Calu3 (cell line): ENCODE measurements at regions not wholly inside any gene's neighbourhood (a gene's known extent, or its start where the extent isn't known, plus 50 kb on each side); places are given as distances from the start of the nearest gene placed in this dataset.
A peak's percentile ranks its signal among the peaks of the same experiment; 100 is the strongest.

Experiments used
- BruUV-seq: library from RNA; stranded (reverse); fragments of 400-500 nt; replicated peaks from 2 replicates; lab custom pipeline; 2021; lab: Mats Ljungman, UMichigan
- CTCF ChIA-PET: fragments of 300-600 bp; sonication (Branson Sonifier 250); formaldehyde crosslinking; loops from one replicate; lab custom pipeline; 2022; ENCODE audit warnings: antibody characterized with exemption; lab: Charles Lee
- DNase-seq: peaks from one replicate; pipeline ENCODE4 v3.0.0; 2022
- H3K27ac Mint-ChIP-seq: one replicate; pipeline ENCODE4 v1.8.0; 2022; ENCODE audit warnings: mixed read lengths; ENCODE audit not compliant: unreplicated experiment
- H3K27me3 Mint-ChIP-seq: one replicate; pipeline ENCODE4 v1.8.0; 2022; ENCODE audit warnings: mixed read lengths; ENCODE audit not compliant: unreplicated experiment
- H3K36me3 Mint-ChIP-seq: one replicate; pipeline ENCODE4 v1.8.0; 2022; ENCODE audit warnings: mild to moderate bottlenecking, moderate library complexity, mixed read lengths; ENCODE audit not compliant: insufficient read depth, unreplicated experiment
- H3K4me1 Mint-ChIP-seq: one replicate; pipeline ENCODE4 v1.8.0; 2022; ENCODE audit warnings: mild to moderate bottlenecking, low read depth, mixed read lengths; ENCODE audit not compliant: unreplicated experiment
- H3K4me3 Mint-ChIP-seq: one replicate; pipeline ENCODE4 v1.8.0; 2022; ENCODE audit warnings: mild to moderate bottlenecking, low read depth, moderate library complexity, mixed read lengths; ENCODE audit not compliant: unreplicated experiment
- H3K9me3 Mint-ChIP-seq: one replicate; pipeline ENCODE4 v1.8.0; 2022; ENCODE audit warnings: low read depth, mixed read lengths; ENCODE audit not compliant: unreplicated experiment
- CTCF ChIP-seq: fragments of 200-600 bp; IDR thresholded peaks from one replicate; pipeline ENCODE4 v1.8.0; 2022; ENCODE audit warnings: antibody characterized with exemption; ENCODE audit not compliant: unreplicated experiment
- intact Hi-C: fragments of 100-400 bp; cut with micrococcal nuclease; formaldehyde crosslinking; loops from one replicate; pipeline ENCODE4 v1.10.0; 2022; ENCODE audit not compliant: unreplicated experiment

GRCh38 chr18:7307030-7307429 lies 76.1 kb downstream of the LRRC30 start:
- Mint-ChIP-seq H3K4me3 (no peak overlapping the region), H3K27ac (no peak overlapping the region), H3K9me3 (peaks cover 6% of the 10 kb centered on the region), H3K36me3 (no peaks in the 10 kb centered on the region), H3K27me3 (peaks cover 16% of the 10 kb centered on the region), H3K4me1 (no peaks in the 10 kb centered on the region)
- no TSS peak for BruUV-seq
- intact Hi-C loops = no loop called here
- no peak for TF ChIP-seq CTCF
- DNase-seq = no peak
- CTCF ChIA-PET = no interaction called here

GRCh38 chr18:7307526-7307925 lies 76.6 kb downstream of the LRRC30 start:
- intact Hi-C loops = no loop called here
- CTCF ChIA-PET = no interaction called here
- no peak overlapping the region for H3K4me3 Mint-ChIP-seq

GRCh38 chr18:7317804-7318231 lies 86.9 kb downstream of the LRRC30 start:
- no peaks in the 10 kb centered on the region for H3K4me1 Mint-ChIP-seq
- TF ChIP-seq CTCF = no peak
- no peaks in the 10 kb centered on the region for H3K36me3 Mint-ChIP-seq
- peak; percentile 16 for DNase-seq
- H3K4me3 Mint-ChIP-seq = no peak overlapping the region
- H3K27ac Mint-ChIP-seq = no peak overlapping the region
- peaks cover 16% of the 10 kb centered on the region for H3K27me3 Mint-ChIP-seq
- BruUV-seq = no TSS peak
- H3K9me3 Mint-ChIP-seq = peaks cover 4% of the 10 kb centered on the region
- CTCF ChIA-PET = no interaction called here
- intact Hi-C loops = no loop called here

More at GRCh38 chr18:7307526-7307925, 76.6 kb downstream of the LRRC30 start:
- no peaks in the 10 kb centered on the region for H3K4me1 Mint-ChIP-seq
- DNase-seq = no peak
- H3K27me3 Mint-ChIP-seq = peaks cover 16% of the 10 kb centered on the region
- no peak overlapping the region for H3K27ac Mint-ChIP-seq
- TF ChIP-seq CTCF = no peak
- no TSS peak for BruUV-seq
- peaks cover 6% of the 10 kb centered on the region for H3K9me3 Mint-ChIP-seq
- no peaks in the 10 kb centered on the region for H3K36me3 Mint-ChIP-seq

- intact Hi-C loops = no loop called here
- CTCF ChIA-PET = no interaction called here
- no TSS peak for BruUV-seq
Measured at GRCh38 chr18:7319161-7319560, 88.3 kb downstream of the LRRC30 start.

More at GRCh38 chr18:7319161-7319560, 88.3 kb downstream of the LRRC30 start:
- TF ChIP-seq CTCF = no peak
- DNase-seq = no peak
- no peaks in the 10 kb centered on the region for H3K4me1 Mint-ChIP-seq
- no peak overlapping the region for H3K27ac Mint-ChIP-seq
- no peaks in the 10 kb centered on the region for H3K9me3 Mint-ChIP-seq
- no peak overlapping the region for H3K4me3 Mint-ChIP-seq
- H3K27me3 Mint-ChIP-seq = peaks cover 16% of the 10 kb centered on the region
- H3K36me3 Mint-ChIP-seq = no peaks in the 10 kb centered on the region
